GM12873 (cell line): ENCODE measurements at regions not wholly inside any gene's neighbourhood (a gene's known extent, or its start where the extent isn't known, plus 50 kb on each side); places are given as distances from the start of the nearest gene placed in this dataset.

Experiments
- CTCF ChIP-seq: IDR thresholded peaks from 2 replicates; pipeline ENCODE4 v1.5.1; 2012; ENCODE audit warnings: low read depth, mild to moderate bottlenecking, moderate library complexity, low read length, control low read depth; ENCODE audit not compliant: insufficient read depth; ENCODE audit errors: missing control alignments

DNA sequence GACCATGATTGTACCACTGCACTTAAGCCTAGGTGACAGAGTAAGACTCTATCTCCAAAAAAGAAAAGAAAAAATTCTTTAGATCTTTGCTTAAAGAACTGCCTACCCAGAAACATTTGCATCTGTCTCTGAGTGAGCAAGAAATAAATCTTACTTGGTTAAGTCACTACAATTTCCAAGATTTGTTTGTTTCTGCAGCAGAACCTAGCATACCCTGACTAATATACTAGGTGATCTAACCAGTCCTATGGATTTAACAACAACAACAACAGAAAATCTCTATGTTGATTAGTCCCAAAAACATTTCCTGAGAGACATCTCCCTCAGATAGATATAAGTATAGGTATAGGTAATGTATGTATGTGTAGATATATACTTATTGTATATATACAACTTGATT is 549.3 kb upstream of the PSMD7 start:
- no peak for TF ChIP-seq CTCF

GRCh38 chr16:73746554-73746953 is 550.1 kb upstream of the PSMD7 start:
- TF ChIP-seq CTCF: no peak

DNA sequence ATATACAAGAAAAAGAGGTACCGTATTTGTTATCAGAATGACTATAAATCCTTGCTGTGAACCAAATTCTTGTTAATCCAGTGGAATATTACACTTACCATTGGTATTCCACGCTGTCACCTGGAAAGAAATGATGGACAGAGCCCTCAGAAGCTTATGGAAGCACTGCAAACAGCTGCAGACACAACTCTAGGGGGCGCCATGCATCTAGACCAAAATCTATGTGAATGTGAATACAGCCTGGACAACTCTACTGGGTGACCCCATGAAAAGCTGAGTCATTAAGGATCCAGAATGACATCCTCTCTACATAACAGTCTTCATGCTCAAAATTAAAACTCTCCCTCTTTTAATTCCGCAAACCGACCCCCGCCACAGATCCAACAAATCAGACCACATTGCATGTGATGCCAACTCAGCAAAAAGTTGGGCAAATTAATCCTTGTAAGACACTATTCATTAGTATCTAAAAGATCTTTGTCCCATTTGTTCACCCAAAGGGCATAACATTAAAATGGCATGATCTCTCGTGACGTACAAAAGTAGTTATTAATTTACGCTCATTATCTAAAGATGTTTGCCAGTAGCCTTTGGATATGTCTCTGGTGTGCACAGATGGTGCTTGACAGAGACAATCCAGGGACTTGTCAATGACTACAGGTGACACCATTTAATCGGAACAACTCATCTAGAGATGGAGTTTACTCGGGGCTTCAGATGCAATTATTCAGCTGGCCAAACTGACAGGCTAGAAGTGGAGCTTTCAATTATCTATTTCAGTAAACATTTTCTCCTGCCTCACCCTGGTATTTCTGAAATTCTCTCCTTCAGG is 552.7 kb upstream of the PSMD7 start:
- TF ChIP-seq CTCF: peak; percentile 9

- TF ChIP-seq CTCF: no peak
Observed at GRCh38 chr16:73739049-73739769, 557.4 kb upstream of the PSMD7 start.

- no peak for TF ChIP-seq CTCF
Observed at GRCh38 chr16:73738266-73738665, 558.3 kb upstream of the PSMD7 start.

GRCh38 chr16:73737637-73738036 is 559.0 kb upstream of the PSMD7 start:
- TF ChIP-seq CTCF: no peak

- TF ChIP-seq CTCF: no peak
Observed at GRCh38 chr16:73735954-73736353, 560.7 kb upstream of the PSMD7 start.
